Loucy (cell line): ENCODE measurements at regions not wholly inside any gene's neighbourhood (a gene's known extent, or its start where the extent isn't known, plus 50 kb on each side); places are given as distances from the start of the nearest gene placed in this dataset.
"Not testable (repeated sequence)": the region's sequence is repeated elsewhere in the genome, so short reads cannot be mapped to it uniquely, and the experiment has no call there.

Source experiments
- H2AFZ ChIP-seq: fragments of 200-600 bp; sonication (generic); 2 replicates; pipeline ENCODE4 v1.6.0; 2016; ENCODE audit warnings: antibody characterized with exemption, mild to moderate bottlenecking, low read length, moderate library complexity
- H3F3A ChIP-seq: fragments of 200-600 bp; 2 replicates; pipeline ENCODE4 v1.6.0; 2016; ENCODE audit warnings: antibody characterized with exemption, low read depth, mild to moderate bottlenecking
- H3K27me3 ChIP-seq: fragments of 200-600 bp; sonication (generic); 2 replicates; pipeline ENCODE4 v1.6.1; 2014; ENCODE audit warnings: low read length, mild to moderate bottlenecking; ENCODE audit not compliant: insufficient read depth, poor library complexity, severe bottlenecking
- H3K36me3 ChIP-seq: fragments of 200-600 bp; sonication (generic); 2 replicates; pipeline ENCODE4 v1.6.1; 2016; ENCODE audit warnings: low read length; ENCODE audit not compliant: insufficient read depth
- H3K4me1 ChIP-seq: fragments of 200-600 bp; sonication (generic); 2 replicates; pipeline ENCODE4 v1.5.1; 2014; ENCODE audit warnings: low read length, mild to moderate bottlenecking; ENCODE audit not compliant: insufficient read depth, poor library complexity, severe bottlenecking
- H3K4me2 ChIP-seq: fragments of 200-600 bp; sonication (generic); 2 replicates; pipeline ENCODE4 v1.6.0; 2014; ENCODE audit warnings: antibody characterized with exemption, low read length, low read depth, mild to moderate bottlenecking; ENCODE audit not compliant: poor library complexity, severe bottlenecking
- H3K4me3 ChIP-seq: fragments of 200-600 bp; sonication (generic); 2 replicates; pipeline ENCODE4 v1.5.1; 2014; ENCODE audit warnings: low read length, mild to moderate bottlenecking, mixed read lengths; ENCODE audit not compliant: poor library complexity, severe bottlenecking
- H3K79me2 ChIP-seq: fragments of 200-600 bp; sonication (generic); 2 replicates; pipeline ENCODE4 v1.6.1; 2014; ENCODE audit warnings: low read length; ENCODE audit not compliant: insufficient read depth
- H3K9ac ChIP-seq: fragments of 200-600 bp; sonication (generic); 2 replicates; pipeline ENCODE4 v1.6.0; 2014; ENCODE audit warnings: mild to moderate bottlenecking, low read depth, low read length, moderate library complexity; ENCODE audit not compliant: poor library complexity, severe bottlenecking
- H3K9me2 ChIP-seq: fragments of 200-600 bp; sonication (generic); replicated peaks from 2 replicates; pipeline ENCODE4 v1.6.1; 2016; ENCODE audit warnings: low read depth, low read length, mixed read lengths
- H3K9me3 ChIP-seq: fragments of 200-600 bp; sonication (generic); 2 replicates; pipeline ENCODE4 v1.6.1; 2014; ENCODE audit warnings: mild to moderate bottlenecking, antibody characterized with exemption, low read length, low read depth; ENCODE audit not compliant: insufficient read depth
- H4K20me1 ChIP-seq: fragments of 200-600 bp; sonication (generic); 2 replicates; pipeline ENCODE4 v1.6.0; 2014; ENCODE audit warnings: antibody characterized with exemption, low read length, mild to moderate bottlenecking; ENCODE audit not compliant: insufficient read depth, poor library complexity, severe bottlenecking
- EZH2phosphoT487 ChIP-seq: fragments of 200-600 bp; IDR thresholded peaks from 2 replicates; pipeline ENCODE4 v1.6.1; 2018; ENCODE audit warnings: antibody characterized with exemption, mild to moderate bottlenecking, moderate library complexity, borderline replicate concordance
- TF ChIP-seq, protein P1 (sequence below): fragments of 200-600 bp; sonication (generic); conservative IDR thresholded peaks from 2 replicates; pipeline ENCODE4 v1.5.1; 2014; ENCODE audit warnings: mild to moderate bottlenecking, antibody characterized with exemption, low read length

DNA sequence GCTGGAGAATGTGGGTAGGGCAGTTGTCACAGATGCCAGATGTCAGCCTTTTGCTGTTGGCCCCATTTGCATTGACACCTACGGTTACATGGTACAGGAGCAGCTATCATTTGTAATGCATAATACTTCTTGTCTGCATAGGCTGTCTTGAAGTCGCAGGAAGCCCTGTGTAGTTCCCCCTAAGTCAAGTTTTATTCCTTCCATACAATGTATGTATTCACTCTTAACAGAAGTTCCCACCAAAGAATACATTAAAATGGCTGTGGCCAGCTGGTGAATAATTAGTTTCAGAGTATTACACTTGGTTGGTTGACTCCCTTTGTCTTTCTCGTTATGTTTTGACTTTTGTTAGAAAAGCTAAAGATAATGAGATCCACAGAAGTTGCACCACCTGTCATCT is 1169.0 kb downstream of the REEP3 start:
- H3K27me3 ChIP-seq, result no peaks in the 10 kb centered on the region
- H3K4me3 ChIP-seq, result no peak overlapping the region
- no peaks in the 10 kb centered on the region for H3K4me1 ChIP-seq
- no peaks in the 10 kb centered on the region for H3K9me3 ChIP-seq
- H3K4me2 ChIP-seq, result no peak overlapping the region
- TF ChIP-seq, protein P1, sequence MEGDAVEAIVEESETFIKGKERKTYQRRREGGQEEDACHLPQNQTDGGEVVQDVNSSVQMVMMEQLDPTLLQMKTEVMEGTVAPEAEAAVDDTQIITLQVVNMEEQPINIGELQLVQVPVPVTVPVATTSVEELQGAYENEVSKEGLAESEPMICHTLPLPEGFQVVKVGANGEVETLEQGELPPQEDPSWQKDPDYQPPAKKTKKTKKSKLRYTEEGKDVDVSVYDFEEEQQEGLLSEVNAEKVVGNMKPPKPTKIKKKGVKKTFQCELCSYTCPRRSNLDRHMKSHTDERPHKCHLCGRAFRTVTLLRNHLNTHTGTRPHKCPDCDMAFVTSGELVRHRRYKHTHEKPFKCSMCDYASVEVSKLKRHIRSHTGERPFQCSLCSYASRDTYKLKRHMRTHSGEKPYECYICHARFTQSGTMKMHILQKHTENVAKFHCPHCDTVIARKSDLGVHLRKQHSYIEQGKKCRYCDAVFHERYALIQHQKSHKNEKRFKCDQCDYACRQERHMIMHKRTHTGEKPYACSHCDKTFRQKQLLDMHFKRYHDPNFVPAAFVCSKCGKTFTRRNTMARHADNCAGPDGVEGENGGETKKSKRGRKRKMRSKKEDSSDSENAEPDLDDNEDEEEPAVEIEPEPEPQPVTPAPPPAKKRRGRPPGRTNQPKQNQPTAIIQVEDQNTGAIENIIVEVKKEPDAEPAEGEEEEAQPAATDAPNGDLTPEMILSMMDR, result no peak
- TF ChIP-seq EZH2phosphoT487, result no peak
- H3K9me2 ChIP-seq, result no peaks in the 10 kb centered on the region; the same call in 1 of the 2 replicates
- H3K9ac ChIP-seq, result no peak overlapping the region
- no peak overlapping the region for H2AFZ ChIP-seq
- H4K20me1 ChIP-seq, result no peaks in the 10 kb centered on the region
- H3K36me3 ChIP-seq, result no peaks in the 10 kb centered on the region
- H3K79me2 ChIP-seq, result no peaks in the 10 kb centered on the region
- no peaks in the 10 kb centered on the region for H3F3A ChIP-seq

DNA sequence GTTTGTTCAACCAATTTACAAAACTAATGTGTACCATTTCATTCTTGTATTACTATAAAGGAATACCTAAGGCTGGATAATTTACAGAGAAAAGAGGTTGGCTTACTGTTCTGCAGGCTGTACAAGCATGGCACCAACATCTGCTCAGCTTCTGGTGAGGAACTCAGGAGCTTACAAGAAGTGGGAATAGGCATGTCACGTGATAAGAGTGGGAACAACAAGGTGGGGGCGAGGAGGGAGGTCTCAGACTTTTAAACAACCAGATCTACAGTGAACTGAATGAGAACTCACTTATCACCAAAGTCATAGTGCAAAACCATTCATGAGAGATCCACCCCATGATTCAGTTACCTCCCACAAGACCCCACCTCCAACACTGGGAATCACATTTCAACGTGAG is 1178.0 kb downstream of the REEP3 start:
- no peak for TF ChIP-seq EZH2phosphoT487
- TF ChIP-seq, protein P1, result no peak
- H3F3A ChIP-seq, result no peaks in the 10 kb centered on the region

DNA sequence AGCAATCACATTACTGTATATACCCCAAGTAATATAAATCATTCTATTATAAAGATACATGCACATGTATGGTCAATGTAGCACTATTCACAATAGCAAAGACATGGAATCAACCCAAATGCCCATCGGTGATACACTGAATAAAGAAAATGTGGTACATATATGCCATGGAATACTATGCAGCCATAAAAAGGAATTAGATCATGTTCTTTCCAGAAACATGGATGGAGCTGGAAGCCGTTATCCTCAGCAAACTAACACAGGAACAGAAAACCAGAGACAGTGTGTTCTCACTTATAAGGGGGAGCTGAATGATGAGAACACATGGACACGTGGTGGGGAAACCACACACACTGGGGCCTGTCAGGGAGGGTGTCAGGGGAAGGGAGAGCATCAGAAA is 1180.9 kb downstream of the REEP3 start:
- not testable (repeated sequence) for H2AFZ ChIP-seq, H3K9me3 ChIP-seq, H3K36me3 ChIP-seq, H3K4me2 ChIP-seq, H3K27me3 ChIP-seq, H3K9me2 ChIP-seq, H3F3A ChIP-seq, H3K9ac ChIP-seq, H3K79me2 ChIP-seq, H4K20me1 ChIP-seq, H3K4me3 ChIP-seq, H3K4me1 ChIP-seq

More for the DNA sequence above, 1178.0 kb downstream of the REEP3 start:
- Histone ChIP-seq H3K4me3 (no peak overlapping the region), H4K20me1 (no peaks in the 10 kb centered on the region), H3K4me1 (no peaks in the 10 kb centered on the region), H3K79me2 (no peaks in the 10 kb centered on the region), H3K36me3 (no peaks in the 10 kb centered on the region), H3K9ac (no peak overlapping the region), H3K9me2 (no peaks in the 10 kb centered on the region), H3K27me3 (no peaks in the 10 kb centered on the region), H3K9me3 (no peaks in the 10 kb centered on the region), H3K4me2 (no peak overlapping the region), H2AFZ (no peak overlapping the region)

DNA sequence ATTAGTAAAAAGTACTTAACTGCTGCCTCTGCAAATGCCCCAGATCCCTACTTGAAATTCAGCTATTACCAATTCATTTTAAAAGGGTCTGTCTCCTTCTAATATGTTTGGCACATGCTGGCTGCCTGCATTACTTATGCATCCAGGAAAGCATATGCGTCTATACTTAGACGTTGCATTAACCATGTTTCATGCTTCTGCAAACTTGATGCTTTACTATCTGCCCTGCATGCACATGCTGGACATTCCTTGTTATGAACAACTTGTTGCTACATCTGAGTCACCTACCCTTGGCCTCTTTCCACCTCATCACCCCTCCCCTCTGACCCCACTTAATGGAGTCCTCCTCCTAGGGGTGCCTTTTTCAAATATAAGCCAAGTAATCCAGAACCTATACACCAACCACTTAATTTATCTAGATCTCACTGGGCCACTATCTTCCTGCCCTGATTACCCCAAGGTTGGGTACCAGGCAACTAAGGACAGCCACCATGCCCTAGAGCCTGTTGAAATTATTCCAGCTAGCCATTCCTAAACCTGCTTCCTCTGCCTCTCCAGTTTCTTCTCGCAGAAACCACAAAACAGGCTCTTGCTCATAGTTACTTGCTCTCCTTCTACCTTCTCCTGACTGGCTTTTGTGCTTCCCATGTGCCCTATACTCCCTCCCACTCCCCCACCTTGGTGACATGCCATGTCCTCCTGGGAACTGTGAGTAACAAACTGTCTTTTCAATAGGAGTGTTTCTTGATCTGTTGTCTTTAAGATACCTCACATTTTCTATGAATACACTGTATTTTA is 1187.9 kb downstream of the REEP3 start:
- Histone ChIP-seq H3K4me3 (no peak overlapping the region), H3K79me2 (no peaks in the 10 kb centered on the region), H3K4me1 (no peaks in the 10 kb centered on the region), H4K20me1 (no peaks in the 10 kb centered on the region), H3K27me3 (no peaks in the 10 kb centered on the region), H3K4me2 (no peak overlapping the region), H3K9ac (no peak overlapping the region), H2AFZ (no peak overlapping the region), H3K36me3 (no peaks in the 10 kb centered on the region), H3K9me2 (no peaks in the 10 kb centered on the region), H3K9me3 (no peaks in the 10 kb centered on the region), H3F3A (no peaks in the 10 kb centered on the region)
- TF ChIP-seq, protein P1, result no peak
- TF ChIP-seq EZH2phosphoT487, result no peak
